HL-60 (cell line): ENCODE measurements at regions not wholly inside any gene's neighbourhood (a gene's known extent, or its start where the extent isn't known, plus 50 kb on each side); places are given as distances from the start of the nearest gene placed in this dataset.
A peak's percentile ranks its signal among the peaks of the same experiment; 100 is the strongest.

Experiments
- DNase-seq, 2 experiments: peaks; one replicate each; pipeline ENCODE4 v3.0.0-alpha.2; 2010 to 2020; ENCODE audit warnings: low read depth in 1 of 2, low spot score in 1 of 2
- H3K27ac ChIP-seq: fragments of 250-450 bp; sonication (Bioruptor Pico); replicated peaks from 2 replicates; pipeline ENCODE4 v1.5.1; 2020; ENCODE audit warnings: mild to moderate bottlenecking, moderate library complexity
- H3K27me3 ChIP-seq: fragments of 250-450 bp; sonication (Bioruptor Pico); 2 replicates; pipeline ENCODE4 v1.5.1; 2021; ENCODE audit warnings: mild to moderate bottlenecking, moderate library complexity; ENCODE audit not compliant: insufficient read depth, poor library complexity, severe bottlenecking
- H3K4me3 ChIP-seq: replicated peaks from 2 replicates; pipeline ENCODE4 v1.5.1; 2011; ENCODE audit warnings: mild to moderate bottlenecking, control low read depth, low read length; ENCODE audit not compliant: insufficient read depth
- CTCF ChIP-seq: IDR thresholded peaks from one replicate; pipeline ENCODE4 v1.5.1; 2011; ENCODE audit warnings: low read length, control low read depth, inconsistent platforms; ENCODE audit not compliant: insufficient read depth
- GABPA ChIP-seq: IDR thresholded peaks from 2 replicates; pipeline ENCODE4 v1.6.1; 2012; ENCODE audit warnings: low read depth
- POLR2AphosphoS5 ChIP-seq: IDR thresholded peaks from 2 replicates; pipeline ENCODE4 v1.6.1; 2012; ENCODE audit warnings: low read depth
- REST ChIP-seq: IDR thresholded peaks from 2 replicates; pipeline ENCODE4 v1.6.1; 2012; ENCODE audit warnings: low read depth; ENCODE audit not compliant: insufficient replicate concordance
- SPI1 ChIP-seq: IDR thresholded peaks from 2 replicates; pipeline ENCODE4 v1.6.1; 2012; ENCODE audit warnings: low read depth, mild to moderate bottlenecking, borderline replicate concordance

DNA sequence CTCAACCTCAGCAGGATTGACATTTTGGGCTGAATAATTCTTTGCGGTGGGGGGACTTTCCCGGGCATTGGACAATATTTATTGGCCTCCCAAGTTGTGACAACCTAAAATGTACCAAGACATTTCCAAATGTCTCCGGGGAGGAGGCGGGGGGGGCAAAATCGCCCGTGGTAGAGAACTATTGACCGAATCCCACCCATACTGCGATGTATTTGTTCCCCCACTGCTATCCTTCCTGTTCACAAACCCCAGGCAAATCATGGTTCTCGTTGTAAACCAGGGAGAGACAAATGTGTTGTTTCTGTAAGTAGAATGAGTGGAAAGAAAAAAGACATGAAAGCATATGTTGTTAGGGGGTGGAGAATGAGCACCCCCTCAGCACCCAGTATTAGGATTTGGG lies 141.9 kb downstream of the PSAT1 start:
- Histone ChIP-seq H3K4me3 (no peak overlapping the region), H3K27me3 (no peaks in the 10 kb centered on the region), H3K27ac (no peak overlapping the region)
- DNase-seq = no peak
- no peak for TF ChIP-seq REST

GRCh38 chr9:78439190-78439865 lies 142.4 kb downstream of the PSAT1 start:
- TF ChIP-seq CTCF (peak; percentile 96), POLR2AphosphoS5 (no peak)
- DNase-seq = peak; percentile 45 to 73
- H3K27me3 ChIP-seq = no peaks in the 10 kb centered on the region
- no peak overlapping the region for H3K4me3 ChIP-seq
- no peak overlapping the region for H3K27ac ChIP-seq

GRCh38 chr9:78439866-78440830 lies 143.2 kb downstream of the PSAT1 start:
- no peak for TF ChIP-seq POLR2AphosphoS5
- no peak for TF ChIP-seq SPI1
- no peak for TF ChIP-seq CTCF
- TF ChIP-seq GABPA = no peak
- TF ChIP-seq REST = no peak
- DNase-seq = no peak
- Histone ChIP-seq H3K27me3 (no peaks in the 10 kb centered on the region), H3K27ac (no peak overlapping the region), H3K4me3 (no peak overlapping the region)

- TF ChIP-seq SPI1 = no peak
- TF ChIP-seq REST = no peak
- no peak for TF ChIP-seq CTCF
- TF ChIP-seq POLR2AphosphoS5 = no peak
- no peak for TF ChIP-seq GABPA
- no peak overlapping the region for H3K27ac ChIP-seq
- H3K27me3 ChIP-seq = no peaks in the 10 kb centered on the region
- no peak for DNase-seq
- H3K4me3 ChIP-seq = no peak overlapping the region
Measured at GRCh38 chr9:78441396-78441795, 144.5 kb downstream of the PSAT1 start.
